Gastrocnemius medialis (tissue), 4 donors: ENCODE measurements at regions not wholly inside any gene's neighbourhood (a gene's known extent, or its start where the extent isn't known, plus 50 kb on each side); places are given as distances from the start of the nearest gene placed in this dataset.

ENCODE experiments used
- CTCF ChIP-seq, 5 experiments: fragments of 450-650 bp in 3 of 5; fragments of 200-600 bp in 2 of 5; sonication (generic) in 2 of 5; IDR thresholded peaks in 4 of 5; conservative IDR thresholded peaks in 1 of 5; 1 replicate in 4 of 5; 2 replicates in 1 of 5; pipeline ENCODE4 v1.5.1; 2016 to 2019; ENCODE audit warnings: antibody characterized with exemption in 5 of 5, mild to moderate bottlenecking in 3 of 5, moderate library complexity in 3 of 5
- POLR2A ChIP-seq, 2 donors: fragments of 450-650 bp; IDR thresholded peaks; one replicate each; pipeline ENCODE4 v1.6.1; 2017; ENCODE audit warnings: antibody characterized with exemption in 2 of 2, mild to moderate bottlenecking in 2 of 2, moderate library complexity in 2 of 2

- TF ChIP-seq POLR2A (IDR thresholded peaks at IDR 0.05), result no peak
- no peak for TF ChIP-seq CTCF (IDR thresholded peaks at IDR 0.05 in 4 of 5, conservative IDR thresholded peaks at IDR 0.05 in 1 of 5)
Observed at GRCh38 chr10:9198611-9199010, 1144.1 kb downstream of the GATA3 start.
